ENCODE measurements at regions not wholly inside any gene's neighbourhood (a gene's known extent, or its start where the extent isn't known, plus 50 kb on each side); places are given as distances from the start of the nearest gene placed in this dataset.

- peaks cover 34 to 41% of the 10 kb centered on the region in 2 experiments for H3K4me1 Mint-ChIP-seq
- Histone ChIP-seq H2AK5ac (ENCODE audit: insufficient read length, low read length) (no peak overlapping the region), H3K18ac (ENCODE audit: insufficient read length, low read depth, low read length) (no peak overlapping the region), H4K91ac (ENCODE audit: insufficient read length, low read depth, low read length) (no peak overlapping the region), H4K8ac (replicated peaks; ENCODE audit: insufficient read length, low read depth, low read length) (no peak overlapping the region), H2BK120ac (ENCODE audit: low read depth, low read length, poor library complexity, severe bottlenecking) (no peak overlapping the region), H3K56ac (ENCODE audit: insufficient read length, low read depth, low read length) (no peak overlapping the region), H3T11ph (ENCODE audit: low read length) (no peak overlapping the region), H3K79me1 (ENCODE audit: insufficient read depth, low read depth, low read length, poor library complexity, severe bottlenecking) (no peaks in the 10 kb centered on the region), H3K4me2 (ENCODE audit: insufficient read depth, insufficient read length, low read length) (no peak overlapping the region), H2BK20ac (ENCODE audit: low read depth, low read length, poor library complexity, severe bottlenecking) (no peak overlapping the region), H3K9me3 (ENCODE audit: control insufficient read depth, low read depth, low read length) (no peaks in the 10 kb centered on the region), H3K23me2 (ENCODE audit: insufficient read length, low read depth, low read length, poor library complexity, severe bottlenecking) (no peaks in the 10 kb centered on the region), H4K5ac (ENCODE audit: insufficient read length, low read depth, low read length) (no peak overlapping the region), H3K4ac (ENCODE audit: low read depth, low read length) (no peak overlapping the region), H2AFZ (ENCODE audit: low read length) (no peak overlapping the region), H3K79me2 (ENCODE audit: insufficient read depth, low read length) (no peaks in the 10 kb centered on the region), H2BK12ac (ENCODE audit: insufficient read length, low read depth, low read length) (no peak overlapping the region), H3K27ac (ENCODE audit: insufficient read length, low read depth, low read length) (no peak overlapping the region), H3K4me1 (ENCODE audit: insufficient read depth, low read length) (no peaks in the 10 kb centered on the region), H3K27me3 (ENCODE audit: insufficient read depth, low read length) (no peaks in the 10 kb centered on the region), H2BK15ac (ENCODE audit: low read depth, low read length) (no peak overlapping the region), H3K14ac (ENCODE audit: insufficient read depth, low read length) (0 out of 2 replicates have a peak overlapping the region, but pooled peaks have one; percentile 34), H2BK5ac (ENCODE audit: insufficient read length, low read length) (no peak overlapping the region), H3K9ac (ENCODE audit: extremely low read depth, insufficient read length, low read length) (no peak overlapping the region), H4K20me1 (ENCODE audit: control insufficient read depth, insufficient read depth, insufficient read length) (no peaks in the 10 kb centered on the region), H3K23ac (ENCODE audit: insufficient read length, low read depth, low read length) (no peak overlapping the region)
- no CpG with 5 or more reads among the region's 13 CpGs for WGBS (ENCODE audit: extremely low coverage, insufficient read length, low lambda C conversion rate)
- DNase-seq = no peak
- TF ChIP-seq CTCF (conservative IDR thresholded peaks at IDR 0.05) = no peak
- no peak overlapping the region for H3K27ac Mint-ChIP-seq
- H3K9me3 Mint-ChIP-seq = peaks cover 0 to 2% of the 10 kb centered on the region in 2 experiments; a peak in 1 of 5 replicates
- peaks cover 70% of the 10 kb centered on the region for H3K27me3 Mint-ChIP-seq (ENCODE audit: low read depth)
- H3K4me3 Mint-ChIP-seq = no peak overlapping the region
- no peaks in the 10 kb centered on the region for H3K36me3 Mint-ChIP-seq (ENCODE audit: insufficient read depth in 1 of 3, low read depth in 3 of 3)
Observed at GRCh38 chr10:133027482-133027881, 60.2 kb upstream of the ADGRA1 start.

All from H9 (cell line).